HCT116 (cell line): ENCODE measurements at regions not wholly inside any gene's neighbourhood (a gene's known extent, or its start where the extent isn't known, plus 50 kb on each side); places are given as distances from the start of the nearest gene placed in this dataset.

Experiments
- ATAC-seq: fragments of 200-7000 bp; cut with Tn5 transposase; 2 replicates; pipeline ENCODE4 v1.9.1; 2020; ENCODE audit warnings: mild to moderate bottlenecking, moderate library complexity
- BruUV-seq: library from RNA; stranded (reverse); fragments of 400-500 nt; replicated peaks from 2 replicates; lab custom pipeline; 2021; lab: Mats Ljungman, UMichigan
- CTCF ChIA-PET: fragments of 300-600 bp; sonication (Branson Sonifier 250); formaldehyde crosslinking; loops from one replicate; lab custom pipeline; 2021; ENCODE audit warnings: antibody characterized with exemption; lab: Charles Lee
- POLR2A ChIA-PET: fragments of 300-600, 350-600 bp; sonication (Branson Sonifier 250); formaldehyde crosslinking; loops from one replicate; lab custom pipeline; 2021; ENCODE audit warnings: antibody characterized with exemption; lab: Charles Lee
- RAD21 ChIA-PET, 2 experiments: fragments of 300-600 bp; sonication (Branson Sonifier 250); formaldehyde crosslinking; loops; one replicate each; lab custom pipeline; 2023; ENCODE audit warnings: low total read pairs in 2 of 2; ENCODE audit not compliant: uncharacterized antibody in 2 of 2, unreplicated experiment in 2 of 2, low non-redundant PET in 1 of 2; lab: Charles Lee
- DNase-seq: peaks from one replicate; pipeline ENCODE4 v3.0.0-alpha.2; 2010; ENCODE audit warnings: low read depth, low spot score
- H2AFZ ChIP-seq: fragments of 200-600 bp; shearing (Covaris generic), sonication (generic); 2 replicates; pipeline ENCODE4 v1.6.1; 2017; ENCODE audit warnings: low read depth, mixed run types, mixed read lengths, antibody characterized with exemption, low read length; ENCODE audit not compliant: poor library complexity, severe bottlenecking
- H3K27ac ChIP-seq: 2 replicates; pipeline ENCODE4 v1.5.1; 2012; ENCODE audit warnings: low read depth, low read length
- H3K27me3 ChIP-seq: fragments of 200-600 bp; sonication (generic); 2 replicates; pipeline ENCODE4 v1.6.1; 2016; ENCODE audit warnings: mixed run types, low read length, mixed read lengths; ENCODE audit not compliant: insufficient read depth
- H3K36me3 ChIP-seq, 2 experiments: fragments of 200-500 bp in 1 of 2; fragments of 200-600 bp in 1 of 2; sonication (Bioruptor generic) in 1 of 2; sonication (generic) in 1 of 2; 2 replicates each; pipeline versions ENCODE4 v1.5.1 to v1.6.1; 2014 to 2016; ENCODE audit warnings: low read length in 2 of 2, inconsistent platforms in 1 of 2, mixed read lengths in 1 of 2, mixed run types in 1 of 2; ENCODE audit not compliant: insufficient read depth in 2 of 2, control insufficient read depth in 1 of 2
- H3K4me1 ChIP-seq, 2 experiments: fragments of 200-600 bp in 1 of 2; sonication (generic) in 1 of 2; 2 replicates each; pipeline versions ENCODE4 v1.5.1 to v1.6.1; 2012 to 2017; ENCODE audit warnings: low read length in 2 of 2, inconsistent platforms in 1 of 2, mild to moderate bottlenecking in 1 of 2, mixed read lengths in 1 of 2, mixed run types in 1 of 2, moderate library complexity in 1 of 2; ENCODE audit not compliant: insufficient read depth in 2 of 2, control insufficient read depth in 1 of 2
- H3K4me2 ChIP-seq: fragments of 200-600 bp; sonication (generic); 2 replicates; pipeline ENCODE4 v1.6.1; 2017; ENCODE audit warnings: mixed run types, low read length, mixed read lengths
- H3K4me3 ChIP-seq, 2 experiments: fragments of 200-600 bp in 1 of 2; sonication (generic) in 1 of 2; replicated peaks in 1 of 2; 2 replicates each; pipeline ENCODE4 v1.5.1; 2011 to 2016; ENCODE audit warnings: low read length in 2 of 2, control low read depth in 1 of 2, low read depth in 1 of 2, mild to moderate bottlenecking in 1 of 2, mixed read lengths in 1 of 2, mixed run types in 1 of 2
- H3K79me2 ChIP-seq: fragments of 200-600 bp; sonication (generic); 2 replicates; pipeline ENCODE4 v1.6.1; 2017; ENCODE audit warnings: mild to moderate bottlenecking, mixed run types, low read length, moderate library complexity, mixed read lengths; ENCODE audit not compliant: insufficient read depth
- H3K9ac ChIP-seq: fragments of 200-600 bp; sonication (generic); 2 replicates; pipeline ENCODE4 v1.6.1; 2016; ENCODE audit warnings: low read length, mixed read lengths
- H3K9me2 ChIP-seq: fragments of 200-600 bp; sonication (generic), shearing (Covaris generic); 2 replicates; pipeline ENCODE4 v1.6.1; 2017; ENCODE audit warnings: mixed run types, mild to moderate bottlenecking, moderate library complexity; ENCODE audit not compliant: insufficient read depth
- H3K9me3 ChIP-seq, 2 experiments: fragments of 200-500 bp in 1 of 2; fragments of 200-600 bp in 1 of 2; sonication (Bioruptor generic) in 1 of 2; sonication (generic) in 1 of 2; 2 replicates each; pipeline ENCODE4 v1.6.1; 2014 to 2017; ENCODE audit warnings: low read length in 2 of 2, mixed read lengths in 2 of 2, inconsistent platforms in 1 of 2, low read depth in 1 of 2, mild to moderate bottlenecking in 1 of 2, mixed run types in 1 of 2, moderate library complexity in 1 of 2; ENCODE audit not compliant: control insufficient read depth in 1 of 2, insufficient read depth in 1 of 2
- H4K20me1 ChIP-seq: fragments of 200-600 bp; sonication (generic), shearing (Covaris generic); 2 replicates; pipeline ENCODE4 v1.6.1; 2017; ENCODE audit warnings: mixed run types, mild to moderate bottlenecking, moderate library complexity; ENCODE audit not compliant: insufficient read depth
- CBX3 ChIP-seq: IDR thresholded peaks from 2 replicates; pipeline ENCODE4 v1.6.1; 2012; ENCODE audit warnings: low read depth
- CEBPB ChIP-seq: IDR thresholded peaks from 2 replicates; pipeline ENCODE4 v1.6.1; 2012; ENCODE audit warnings: low read depth
- EZH2 ChIP-seq: fragments of 200-600 bp; sonication (generic); IDR thresholded peaks from 2 replicates; pipeline ENCODE4 v1.6.1; 2017; ENCODE audit warnings: antibody characterized with exemption, mixed run types
- JUND ChIP-seq: IDR thresholded peaks from 2 replicates; pipeline ENCODE4 v1.6.1; 2012
- POLR2A ChIP-seq: IDR thresholded peaks from 2 replicates; pipeline ENCODE4 v1.7.0; 2011; ENCODE audit warnings: borderline replicate concordance; ENCODE audit not compliant: insufficient read depth, insufficient read length; ENCODE audit errors: extremely low read depth
- POLR2AphosphoS5 ChIP-seq: IDR thresholded peaks from 2 replicates; pipeline ENCODE4 v1.6.1; 2011; ENCODE audit warnings: mild to moderate bottlenecking, low read depth, low read length, moderate library complexity
- SIN3A ChIP-seq: IDR thresholded peaks from 2 replicates; pipeline ENCODE4 v1.6.1; 2012; ENCODE audit warnings: low read depth
- SRF ChIP-seq: IDR thresholded peaks from 2 replicates; pipeline ENCODE4 v1.6.1; 2012; ENCODE audit warnings: low read depth
- YY1 ChIP-seq: IDR thresholded peaks from 2 replicates; pipeline ENCODE4 v1.6.1; 2011; ENCODE audit warnings: low read length, low read depth, moderate library complexity, mild to moderate bottlenecking; ENCODE audit not compliant: insufficient replicate concordance; ENCODE audit errors: extremely low read depth
- ZNF274 ChIP-seq: fragments of 200-500 bp; sonication (Bioruptor generic); IDR thresholded peaks from 2 replicates; pipeline ENCODE4 v1.6.1; 2014; ENCODE audit warnings: mild to moderate bottlenecking, low read depth, low read length, inconsistent platforms
- intact Hi-C: fragments of 100-400 bp; cut with micrococcal nuclease; formaldehyde crosslinking; loops from 2 replicates; pipeline ENCODE4 v1.10.0; 2022
- TF ChIP-seq, protein P1 (sequence below): IDR thresholded peaks from 2 replicates; pipeline ENCODE4 v1.6.1; 2012
- TF ChIP-seq, protein P2 (sequence below): IDR thresholded peaks from 2 replicates; pipeline ENCODE4 v1.6.1; 2012; ENCODE audit warnings: low read depth
- TF ChIP-seq, protein P3 (sequence below): IDR thresholded peaks from 2 replicates; pipeline ENCODE4 v1.6.1; 2011; ENCODE audit warnings: mild to moderate bottlenecking, low read length, moderate library complexity; ENCODE audit not compliant: insufficient replicate concordance; ENCODE audit errors: extremely low read depth

DNA sequence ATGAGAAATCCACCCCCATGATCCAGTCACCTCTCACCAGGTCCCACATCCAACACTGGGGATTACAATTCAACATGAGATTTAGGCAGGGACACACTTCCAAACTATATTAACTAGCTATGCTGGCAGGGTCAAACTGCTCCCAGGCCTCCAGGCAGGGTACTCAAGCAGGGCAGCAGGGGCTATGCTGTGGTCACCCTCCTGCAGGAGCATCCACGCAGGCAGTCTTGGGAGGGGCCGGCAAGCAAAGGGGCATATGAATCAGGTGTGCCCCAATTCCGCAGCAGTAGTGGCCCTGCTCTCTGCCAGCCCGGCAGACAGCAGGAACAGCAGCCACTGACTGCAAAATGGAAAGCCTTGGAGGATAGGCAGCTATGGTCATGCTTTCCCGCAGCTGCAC is 74.6 kb upstream of the PRDX4 start:
- no peak overlapping the region for H3K4me2 ChIP-seq
- RAD21 ChIA-PET: no interaction called here
- no peak overlapping the region for H3K4me3 ChIP-seq
- no peaks in the 10 kb centered on the region for H3K4me1 ChIP-seq
- no peaks in the 10 kb centered on the region for H3K9me3 ChIP-seq
- no peak overlapping the region for H2AFZ ChIP-seq
- no peak for DNase-seq
- no peak overlapping the region for H3K27ac ChIP-seq
- no peaks in the 10 kb centered on the region for H3K79me2 ChIP-seq
- POLR2A ChIA-PET: no interaction called here
- no peaks in the 10 kb centered on the region for H4K20me1 ChIP-seq
- H3K36me3 ChIP-seq: no peaks in the 10 kb centered on the region
- BruUV-seq: no TSS peak
- TF ChIP-seq JUND (no peak), SIN3A (no peak), YY1 (no peak)
- TF ChIP-seq, protein P1, sequence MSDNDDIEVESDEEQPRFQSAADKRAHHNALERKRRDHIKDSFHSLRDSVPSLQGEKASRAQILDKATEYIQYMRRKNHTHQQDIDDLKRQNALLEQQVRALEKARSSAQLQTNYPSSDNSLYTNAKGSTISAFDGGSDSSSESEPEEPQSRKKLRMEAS: no peak
- TF ChIP-seq, protein P2, sequence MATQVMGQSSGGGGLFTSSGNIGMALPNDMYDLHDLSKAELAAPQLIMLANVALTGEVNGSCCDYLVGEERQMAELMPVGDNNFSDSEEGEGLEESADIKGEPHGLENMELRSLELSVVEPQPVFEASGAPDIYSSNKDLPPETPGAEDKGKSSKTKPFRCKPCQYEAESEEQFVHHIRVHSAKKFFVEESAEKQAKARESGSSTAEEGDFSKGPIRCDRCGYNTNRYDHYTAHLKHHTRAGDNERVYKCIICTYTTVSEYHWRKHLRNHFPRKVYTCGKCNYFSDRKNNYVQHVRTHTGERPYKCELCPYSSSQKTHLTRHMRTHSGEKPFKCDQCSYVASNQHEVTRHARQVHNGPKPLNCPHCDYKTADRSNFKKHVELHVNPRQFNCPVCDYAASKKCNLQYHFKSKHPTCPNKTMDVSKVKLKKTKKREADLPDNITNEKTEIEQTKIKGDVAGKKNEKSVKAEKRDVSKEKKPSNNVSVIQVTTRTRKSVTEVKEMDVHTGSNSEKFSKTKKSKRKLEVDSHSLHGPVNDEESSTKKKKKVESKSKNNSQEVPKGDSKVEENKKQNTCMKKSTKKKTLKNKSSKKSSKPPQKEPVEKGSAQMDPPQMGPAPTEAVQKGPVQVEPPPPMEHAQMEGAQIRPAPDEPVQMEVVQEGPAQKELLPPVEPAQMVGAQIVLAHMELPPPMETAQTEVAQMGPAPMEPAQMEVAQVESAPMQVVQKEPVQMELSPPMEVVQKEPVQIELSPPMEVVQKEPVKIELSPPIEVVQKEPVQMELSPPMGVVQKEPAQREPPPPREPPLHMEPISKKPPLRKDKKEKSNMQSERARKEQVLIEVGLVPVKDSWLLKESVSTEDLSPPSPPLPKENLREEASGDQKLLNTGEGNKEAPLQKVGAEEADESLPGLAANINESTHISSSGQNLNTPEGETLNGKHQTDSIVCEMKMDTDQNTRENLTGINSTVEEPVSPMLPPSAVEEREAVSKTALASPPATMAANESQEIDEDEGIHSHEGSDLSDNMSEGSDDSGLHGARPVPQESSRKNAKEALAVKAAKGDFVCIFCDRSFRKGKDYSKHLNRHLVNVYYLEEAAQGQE: no peak
- no peak overlapping the region for H3K9ac ChIP-seq
- ATAC-seq: no peak
- no peaks in the 10 kb centered on the region for H3K9me2 ChIP-seq
- H3K27me3 ChIP-seq: no peaks in the 10 kb centered on the region
- CTCF ChIA-PET: no interaction called here
- intact Hi-C loops: no loop called here

DNA sequence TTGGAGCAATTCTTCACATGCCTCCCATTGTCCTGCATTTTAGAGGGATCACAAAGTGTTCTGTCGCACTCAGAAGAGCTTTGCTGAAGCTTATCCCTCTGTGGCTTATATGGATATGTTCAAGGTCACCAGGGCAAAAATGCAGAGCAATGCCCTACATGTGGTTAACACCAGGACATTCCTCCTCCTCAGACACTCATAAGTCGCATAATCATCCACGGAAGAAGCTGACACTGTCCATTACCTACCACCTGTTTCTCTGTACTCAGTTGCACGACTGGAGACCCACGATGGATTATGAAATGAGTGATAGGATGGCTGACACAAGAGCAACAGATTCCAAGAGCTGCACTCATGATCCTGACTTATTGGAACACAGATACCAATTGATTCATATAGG is 68.7 kb upstream of the PRDX4 start:
- H3K4me3 ChIP-seq: no peak overlapping the region
- CTCF ChIA-PET: no interaction called here
- no peak overlapping the region for H3K27ac ChIP-seq
- no peak overlapping the region for H3K9ac ChIP-seq
- RAD21 ChIA-PET: no interaction called here
- no peak overlapping the region for H3K4me2 ChIP-seq
- POLR2A ChIA-PET: no interaction called here
- no peak overlapping the region for H2AFZ ChIP-seq
- BruUV-seq: no TSS peak
- H3K9me3 ChIP-seq: no peaks in the 10 kb centered on the region
- no peaks in the 10 kb centered on the region for H4K20me1 ChIP-seq
- DNase-seq: no peak
- TF ChIP-seq POLR2AphosphoS5 (no peak), POLR2A (no peak), ZNF274 (no peak), CEBPB (no peak), CBX3 (no peak), SRF (no peak), EZH2 (no peak), SIN3A (no peak)
- TF ChIP-seq, protein P1: no peak
- TF ChIP-seq, protein P3, sequence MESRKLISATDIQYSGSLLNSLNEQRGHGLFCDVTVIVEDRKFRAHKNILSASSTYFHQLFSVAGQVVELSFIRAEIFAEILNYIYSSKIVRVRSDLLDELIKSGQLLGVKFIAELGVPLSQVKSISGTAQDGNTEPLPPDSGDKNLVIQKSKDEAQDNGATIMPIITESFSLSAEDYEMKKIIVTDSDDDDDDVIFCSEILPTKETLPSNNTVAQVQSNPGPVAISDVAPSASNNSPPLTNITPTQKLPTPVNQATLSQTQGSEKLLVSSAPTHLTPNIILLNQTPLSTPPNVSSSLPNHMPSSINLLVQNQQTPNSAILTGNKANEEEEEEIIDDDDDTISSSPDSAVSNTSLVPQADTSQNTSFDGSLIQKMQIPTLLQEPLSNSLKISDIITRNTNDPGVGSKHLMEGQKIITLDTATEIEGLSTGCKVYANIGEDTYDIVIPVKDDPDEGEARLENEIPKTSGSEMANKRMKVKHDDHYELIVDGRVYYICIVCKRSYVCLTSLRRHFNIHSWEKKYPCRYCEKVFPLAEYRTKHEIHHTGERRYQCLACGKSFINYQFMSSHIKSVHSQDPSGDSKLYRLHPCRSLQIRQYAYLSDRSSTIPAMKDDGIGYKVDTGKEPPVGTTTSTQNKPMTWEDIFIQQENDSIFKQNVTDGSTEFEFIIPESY: no peak
- no peak for ATAC-seq
- H3K36me3 ChIP-seq: no peaks in the 10 kb centered on the region
- no peaks in the 10 kb centered on the region for H3K4me1 ChIP-seq
- H3K79me2 ChIP-seq: no peaks in the 10 kb centered on the region
- no peaks in the 10 kb centered on the region for H3K9me2 ChIP-seq
- intact Hi-C loops: no loop called here
- H3K27me3 ChIP-seq: no peaks in the 10 kb centered on the region
